Esophagus mucosa (tissue), 1 donor: ENCODE measurements at regions not wholly inside any gene's neighbourhood (a gene's known extent, or its start where the extent isn't known, plus 50 kb on each side); places are given as distances from the start of the nearest gene placed in this dataset.

Source experiments
- ATAC-seq: fragments of 200-7000 bp; cut with Tn5 transposase; one replicate; pipeline ENCODE4 v1.9.1; 2020
- donor health status: DM: yes; HTN: yes; CAD: no.

DNA sequence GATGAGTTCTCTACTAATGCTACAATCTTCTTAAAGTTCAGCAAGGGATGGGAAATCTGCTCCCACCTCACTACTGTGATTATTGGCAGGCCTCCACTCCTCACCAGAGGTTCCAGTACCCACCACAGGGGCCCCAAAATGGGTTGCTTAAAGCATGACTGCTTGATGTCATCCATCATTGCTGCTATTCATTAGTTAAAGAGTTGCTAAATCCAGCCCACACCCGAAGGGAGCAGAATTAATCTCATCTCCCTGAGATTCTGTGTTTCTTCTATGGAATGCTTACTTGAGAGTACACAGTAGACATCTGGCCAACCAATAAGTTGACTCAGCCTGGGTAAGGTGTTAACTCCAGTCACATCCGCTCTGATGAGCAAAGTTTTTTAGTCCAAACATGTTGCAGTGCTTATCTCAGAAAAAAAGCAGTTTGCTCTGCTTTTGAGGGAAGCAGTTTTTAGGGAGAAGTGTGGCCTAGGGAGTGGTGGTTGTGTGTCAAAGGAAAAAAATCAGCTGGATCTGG lies 690.2 kb upstream of the POU3F3 start:
- ATAC-seq = no peak

DNA sequence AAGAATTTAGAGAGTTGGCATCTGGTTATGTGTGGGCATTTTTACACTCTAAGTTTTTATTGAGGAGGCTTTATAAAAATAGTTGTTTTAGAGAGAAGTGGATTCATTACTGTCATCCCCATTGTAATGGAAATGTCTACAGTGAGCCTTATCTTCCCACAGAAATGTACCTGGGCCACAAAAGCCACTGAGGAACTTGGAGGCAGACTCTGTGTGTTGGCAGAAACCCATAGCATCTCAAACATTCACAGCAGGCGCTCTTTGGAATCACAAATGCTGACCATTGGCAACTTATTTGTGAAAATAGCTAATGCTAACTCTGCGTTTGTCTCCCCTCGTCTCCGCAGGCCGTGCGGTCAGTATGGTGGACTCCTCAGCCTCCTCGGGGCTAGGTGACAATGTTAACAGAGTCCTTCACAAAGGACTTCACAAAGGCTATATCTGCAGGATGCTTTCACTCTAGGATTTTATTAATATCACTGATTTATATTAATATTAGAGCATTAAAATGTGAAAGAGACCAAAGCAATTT lies 689.1 kb upstream of the POU3F3 start:
- ATAC-seq = no peak

DNA sequence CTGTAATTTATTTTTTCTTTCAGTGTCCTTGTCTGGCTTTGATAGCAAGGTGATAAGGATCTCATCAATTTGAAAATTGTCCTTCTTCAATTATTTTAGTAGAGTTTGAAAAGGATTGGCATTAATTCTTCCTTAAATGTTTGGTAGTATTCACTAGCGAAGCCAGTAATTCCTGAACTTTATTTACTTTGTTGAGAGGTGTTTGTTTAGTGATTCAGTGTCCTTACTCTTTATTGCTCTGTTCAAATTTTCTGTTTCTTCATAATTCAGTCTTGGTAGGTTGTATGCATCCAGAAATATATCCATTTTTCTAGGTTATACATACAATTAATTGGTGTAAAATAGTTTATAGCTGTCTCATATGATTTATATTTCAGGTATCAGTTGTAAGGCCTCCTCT lies 676.7 kb upstream of the POU3F3 start:
- no peak for ATAC-seq

DNA sequence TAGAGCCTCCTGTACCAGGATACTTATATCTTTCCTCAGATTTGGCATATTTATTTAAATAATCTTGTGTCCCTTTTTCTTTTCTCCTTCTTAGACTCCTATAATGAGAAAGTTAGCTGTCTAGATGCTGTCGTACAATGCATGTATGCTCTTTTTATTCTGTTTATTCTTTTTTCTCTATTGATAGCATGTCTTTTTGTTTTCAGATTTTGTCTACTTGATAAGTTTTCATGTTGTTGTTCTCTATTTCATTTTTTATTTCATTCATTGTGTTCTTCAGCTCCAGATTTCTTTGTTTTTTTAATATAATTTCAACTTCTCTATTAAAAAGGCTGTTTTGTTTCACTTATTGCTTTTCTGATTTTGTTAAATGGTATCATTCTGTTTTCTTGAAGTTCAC lies 674.3 kb upstream of the POU3F3 start:
- ATAC-seq = no peak

DNA sequence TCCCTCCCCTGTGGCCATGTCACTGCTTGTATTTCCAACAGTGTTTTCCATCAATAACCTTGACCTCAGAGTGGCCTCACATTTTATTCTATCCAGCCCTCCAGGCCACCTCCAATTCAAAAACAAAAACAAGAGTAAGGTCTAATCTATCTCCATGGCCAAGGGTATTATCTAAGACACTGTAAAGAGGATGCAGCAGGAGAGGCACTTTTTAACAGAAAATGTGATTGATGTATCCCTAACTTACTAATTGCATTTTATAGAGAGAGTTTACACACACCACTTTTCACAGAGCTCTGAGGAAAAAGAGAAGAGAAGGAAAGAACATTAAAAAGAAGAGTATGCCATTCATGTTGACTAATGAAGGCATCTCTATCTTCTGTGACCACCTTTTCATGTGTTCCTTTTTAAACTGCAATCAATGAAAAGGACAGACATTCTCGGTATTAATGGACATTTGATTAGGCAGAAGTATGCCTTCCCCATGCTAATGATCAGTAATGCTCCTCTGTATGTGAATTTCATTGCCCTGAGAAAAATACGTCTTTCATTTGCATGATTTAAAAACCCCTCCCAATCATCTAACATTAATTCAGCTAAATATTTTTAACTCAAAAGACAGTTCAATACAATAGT lies 653.3 kb upstream of the POU3F3 start:
- ATAC-seq = no peak

DNA sequence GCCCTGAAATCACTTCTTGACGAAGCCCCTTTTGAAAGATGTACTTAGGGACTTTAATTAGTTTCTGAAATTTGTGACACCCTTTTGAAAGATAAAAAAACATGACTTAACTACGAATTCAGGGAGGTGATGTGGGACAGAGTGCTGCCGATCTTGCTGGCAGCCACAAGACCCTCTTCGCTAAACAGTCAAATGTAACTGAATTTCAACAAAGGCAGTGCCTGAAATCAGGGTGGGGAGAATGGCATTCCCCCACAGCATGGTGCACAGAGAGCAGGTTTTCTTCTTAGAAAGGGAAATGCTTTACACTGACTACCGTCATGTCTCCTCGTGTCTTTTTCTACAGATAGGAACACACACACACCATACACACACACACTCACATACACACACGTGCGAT lies 640.2 kb upstream of the POU3F3 start:
- ATAC-seq = no peak

DNA sequence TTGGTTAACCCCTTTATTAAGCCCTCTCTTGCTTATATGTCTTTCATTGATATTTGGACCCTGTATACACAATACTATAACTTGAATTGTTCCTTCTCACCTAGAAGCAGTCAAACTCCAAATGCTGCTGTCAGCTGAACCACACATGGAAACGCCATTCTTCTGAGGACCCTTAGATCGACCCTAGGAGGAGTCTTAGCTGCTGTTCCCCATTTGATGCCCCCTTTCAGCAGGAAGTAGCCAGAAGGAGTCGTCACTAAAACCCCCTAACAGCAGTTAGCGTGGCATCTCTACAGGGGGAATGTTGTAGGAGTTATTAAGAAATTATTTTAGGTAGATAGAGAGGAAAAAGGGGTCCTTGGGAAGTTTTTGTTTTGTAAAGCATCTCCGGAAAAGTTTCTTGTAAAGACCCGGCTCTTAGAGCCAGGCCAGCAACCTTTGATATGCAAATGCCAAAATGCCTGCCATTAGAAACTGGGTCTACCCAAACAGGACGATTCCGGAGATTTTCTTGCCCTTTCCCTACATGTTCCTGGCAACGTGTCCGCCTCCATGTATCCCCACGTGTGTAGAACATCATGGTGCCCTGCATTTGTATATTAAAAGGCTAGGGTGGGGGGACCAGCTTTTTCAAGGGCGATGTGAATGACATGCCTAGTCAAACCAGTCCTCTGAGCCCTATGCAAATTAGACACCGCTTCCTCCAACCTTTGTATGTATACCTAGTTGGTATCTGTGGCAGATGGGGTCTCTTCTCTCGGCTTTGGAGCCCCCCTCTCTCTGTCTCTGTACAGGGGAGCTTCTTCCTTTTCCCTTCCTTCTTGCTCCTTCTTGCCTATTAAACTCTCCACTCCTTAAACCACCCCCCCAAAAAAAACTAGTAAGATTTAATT lies 638.4 kb upstream of the POU3F3 start:
- ATAC-seq = no peak

DNA sequence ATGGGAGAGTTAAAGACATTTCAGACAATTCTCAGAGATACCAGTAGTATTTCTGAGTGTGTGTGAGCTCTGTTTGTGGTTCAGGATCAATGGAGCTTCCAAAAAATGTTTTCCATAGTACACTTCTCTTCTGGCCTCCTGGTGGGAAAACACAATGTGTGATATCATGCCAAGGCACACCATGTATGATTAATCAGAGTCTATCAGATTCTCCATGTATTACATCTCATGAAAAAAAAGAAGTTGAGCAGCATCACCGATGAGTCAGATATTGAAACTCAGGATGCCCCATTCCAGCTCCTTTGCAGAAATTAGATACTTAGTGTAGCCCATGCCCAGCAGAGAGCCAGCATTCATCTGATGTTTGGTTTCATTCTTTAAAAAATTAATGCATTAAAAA lies 620.3 kb upstream of the POU3F3 start:
- no peak for ATAC-seq

DNA sequence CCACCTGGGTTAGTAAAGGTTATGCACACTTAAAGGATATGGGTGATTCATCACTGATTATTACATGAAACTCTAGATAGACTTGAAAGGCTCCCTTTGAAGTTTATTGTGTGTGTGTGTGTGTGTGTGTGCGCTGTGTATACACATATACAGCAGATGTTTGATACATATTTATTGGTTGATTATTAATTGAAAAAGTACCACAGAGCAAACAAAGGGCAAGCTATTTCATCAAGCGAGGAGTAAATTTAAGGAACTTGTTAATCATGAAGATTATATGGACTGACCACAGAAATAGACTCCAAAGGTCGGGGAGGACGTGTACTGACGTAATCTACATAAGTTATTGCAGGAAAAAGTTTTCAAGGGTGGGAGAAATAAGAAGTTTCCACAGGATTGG lies 617.4 kb upstream of the POU3F3 start:
- ATAC-seq = no peak

DNA sequence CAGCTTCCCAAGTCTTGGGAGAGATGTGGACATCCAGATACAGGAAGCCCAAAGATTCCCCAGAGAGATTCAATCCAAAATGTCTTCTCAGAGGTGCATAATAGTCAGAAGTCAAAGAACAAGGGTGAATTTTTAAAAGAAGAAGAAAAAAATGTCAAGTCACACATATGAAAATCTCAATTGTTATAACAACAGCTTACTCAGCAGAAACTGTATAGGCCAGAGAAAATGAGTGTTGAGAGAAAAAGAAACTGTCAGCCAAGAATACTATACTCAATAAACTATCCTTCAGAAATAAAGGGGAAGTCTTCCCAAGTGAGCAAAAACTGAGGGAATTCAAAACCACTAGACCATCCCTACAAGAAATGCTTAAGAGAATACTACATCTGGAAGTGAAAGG lies 612.9 kb upstream of the POU3F3 start:
- ATAC-seq = no peak

DNA sequence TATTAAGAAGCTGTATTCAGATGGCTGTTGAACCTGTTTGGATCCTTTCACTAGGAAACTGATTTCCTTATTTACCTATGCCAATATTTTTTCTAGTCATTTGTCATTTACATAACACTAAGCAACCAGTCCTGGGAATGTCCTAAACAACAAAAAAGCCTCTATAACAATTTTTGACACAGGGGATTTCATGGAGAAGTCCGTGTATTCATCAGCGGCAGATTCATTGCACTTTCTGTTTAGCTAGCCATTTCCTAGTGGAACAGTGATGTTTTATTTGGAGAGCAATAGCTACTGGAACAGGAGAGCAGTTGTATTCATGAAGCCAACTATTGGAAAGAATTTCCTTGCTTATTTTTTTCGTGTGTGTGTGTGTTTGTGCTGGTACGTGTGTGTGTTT lies 604.3 kb upstream of the POU3F3 start:
- ATAC-seq = no peak

DNA sequence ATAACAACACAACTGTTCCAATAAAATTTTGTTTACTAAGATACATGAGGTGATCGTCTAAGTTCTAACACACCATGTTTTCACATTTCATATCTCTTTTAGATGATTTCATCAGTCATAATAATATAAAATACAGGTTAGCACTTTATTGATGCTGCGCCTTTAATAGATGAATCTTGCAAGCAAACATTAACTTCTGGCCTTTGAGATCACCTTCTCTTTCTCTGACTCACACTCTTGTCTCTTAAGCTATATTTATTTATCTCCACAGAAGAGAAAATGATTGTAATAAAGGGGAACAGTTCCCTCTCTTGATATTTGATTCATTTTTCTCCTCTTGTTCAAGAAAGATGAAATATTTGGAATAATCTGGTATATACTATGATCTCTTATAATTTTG lies 603.3 kb upstream of the POU3F3 start:
- no peak for ATAC-seq

DNA sequence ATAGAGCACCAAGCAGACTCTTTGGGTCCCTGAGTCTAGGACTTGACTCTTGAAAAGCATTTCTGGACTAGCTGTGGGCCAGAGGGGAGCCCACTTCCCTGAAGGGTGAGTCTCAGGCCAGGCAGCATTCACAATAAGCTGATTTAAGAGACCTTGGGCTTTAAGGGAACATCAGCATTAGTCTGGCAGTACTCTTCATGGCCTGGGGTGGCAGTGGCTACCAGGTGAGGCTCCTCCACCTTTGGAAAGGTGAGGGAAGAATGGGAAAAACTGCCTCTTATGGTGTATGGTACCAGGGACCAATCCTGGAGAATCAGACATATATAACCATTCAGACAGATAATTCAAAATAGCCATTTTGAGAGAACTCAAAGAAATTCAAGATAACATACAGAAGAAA lies 599.9 kb upstream of the POU3F3 start:
- ATAC-seq = no peak

DNA sequence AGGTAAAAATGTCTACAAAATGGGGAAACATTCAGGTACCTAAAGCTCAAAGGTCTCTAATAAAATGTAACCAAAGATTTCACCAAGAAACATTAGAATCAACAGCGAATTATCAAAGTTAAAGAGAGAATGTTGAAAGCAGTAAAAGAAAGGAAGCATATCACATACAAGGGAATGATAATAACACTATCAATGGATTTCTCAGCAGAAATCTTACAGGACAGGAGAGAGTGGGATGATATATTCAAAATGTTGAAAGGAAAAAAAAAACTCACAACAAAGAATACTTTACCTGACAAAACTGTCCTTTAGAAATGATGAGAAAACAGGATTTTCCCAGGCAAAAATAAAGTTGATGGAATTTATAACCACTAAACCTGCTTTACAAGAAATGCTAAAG lies 591.2 kb upstream of the POU3F3 start:
- no peak for ATAC-seq

DNA sequence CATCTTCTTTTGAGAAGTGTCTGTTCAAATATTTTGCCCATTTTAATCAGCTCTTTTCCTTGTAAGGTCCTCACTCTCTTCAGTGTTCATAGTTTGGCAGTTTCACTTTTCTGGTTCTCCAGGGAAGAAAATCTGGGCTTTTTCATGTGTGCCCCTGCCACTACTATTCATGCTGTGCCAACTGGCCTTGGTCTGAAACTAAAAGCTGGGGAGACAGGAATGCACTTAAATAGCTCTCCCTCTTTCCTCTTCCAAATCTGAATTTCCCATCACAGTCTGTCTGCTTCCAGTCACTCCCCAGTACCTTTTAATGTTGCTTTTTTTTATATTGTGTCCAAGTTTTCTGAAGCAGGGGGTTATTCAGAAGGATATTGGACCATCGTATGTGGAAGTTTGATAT lies 574.3 kb upstream of the POU3F3 start:
- ATAC-seq = no peak

DNA sequence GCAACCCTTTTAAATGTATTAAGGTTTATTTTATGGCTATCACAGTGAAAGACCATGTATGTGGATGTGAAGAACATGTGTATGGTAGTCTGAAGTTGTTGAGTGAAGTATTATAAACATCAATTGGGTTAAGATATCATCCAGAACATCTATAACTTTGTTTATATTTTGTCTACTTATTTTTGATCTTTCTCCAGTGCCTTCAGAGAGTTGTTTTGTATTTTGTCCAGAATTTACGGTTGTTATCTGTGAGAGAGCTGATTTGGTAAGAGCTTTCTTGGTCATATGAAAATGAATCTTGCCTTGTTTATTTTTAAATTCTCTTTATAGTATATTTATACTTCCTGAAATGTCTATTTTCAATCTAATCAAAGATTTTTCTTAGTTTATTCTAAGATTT lies 573.7 kb upstream of the POU3F3 start:
- no peak for ATAC-seq

DNA sequence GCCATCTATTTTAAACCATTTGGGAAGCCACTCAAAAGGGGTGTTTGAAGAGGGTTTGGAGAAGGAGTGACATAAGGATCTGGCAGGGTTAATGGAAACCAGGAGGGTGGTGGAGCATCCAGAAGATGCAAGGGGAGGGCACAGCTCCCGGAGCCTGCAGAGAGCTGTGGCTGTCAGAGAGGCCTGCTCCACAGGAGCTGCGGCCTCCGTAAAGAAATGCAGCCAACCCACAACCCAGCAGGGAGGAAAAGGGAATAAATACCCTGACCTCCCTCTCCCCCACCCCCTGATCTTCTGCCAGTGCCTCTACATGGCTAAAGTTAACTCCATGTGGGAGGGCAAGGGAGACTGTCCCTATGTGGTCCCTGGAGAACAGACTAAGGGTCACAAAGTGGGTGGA lies 567.1 kb upstream of the POU3F3 start:
- no peak for ATAC-seq

DNA sequence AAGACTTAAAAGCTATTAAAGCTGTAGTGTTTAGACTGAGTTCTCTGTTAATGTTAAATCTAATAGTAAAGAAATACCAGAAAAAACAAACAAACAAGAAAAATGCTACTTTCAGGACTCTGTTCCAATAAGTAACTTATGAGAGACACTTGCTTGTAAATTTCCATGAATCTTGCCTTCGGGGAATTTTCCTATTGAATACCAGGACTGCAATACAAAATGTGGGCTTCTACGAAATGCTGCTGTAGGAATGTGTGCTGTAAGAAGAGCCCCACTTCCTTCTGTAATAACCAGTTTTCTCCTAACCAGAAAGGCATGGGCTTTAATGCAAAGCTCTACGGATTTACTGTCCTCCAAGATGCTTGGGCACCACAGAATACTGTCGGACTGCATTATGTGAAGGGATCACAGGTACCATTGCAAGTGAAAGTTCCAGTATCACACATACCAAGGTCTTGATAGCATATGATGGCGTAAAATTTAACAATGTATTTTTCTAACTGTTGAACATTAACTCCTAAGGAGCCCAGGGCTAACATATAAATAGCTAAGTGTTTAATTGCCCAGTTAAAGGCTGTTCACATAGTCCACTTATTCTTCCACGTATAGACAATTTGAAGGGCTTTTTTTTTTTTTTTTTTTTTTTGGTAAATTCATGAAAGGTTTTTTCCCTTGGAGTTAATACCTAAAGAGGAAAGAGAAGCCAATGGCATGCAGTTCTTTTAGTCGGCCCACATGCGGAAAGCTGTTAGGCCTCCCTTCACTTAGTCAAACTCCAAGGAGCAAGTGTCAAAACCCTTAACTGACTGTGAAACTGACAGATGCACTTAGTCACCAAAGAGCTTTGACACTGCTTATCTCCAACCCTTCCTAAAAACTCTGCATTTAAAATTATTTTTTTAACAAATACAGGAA lies 564.0 kb upstream of the POU3F3 start:
- no peak for ATAC-seq

DNA sequence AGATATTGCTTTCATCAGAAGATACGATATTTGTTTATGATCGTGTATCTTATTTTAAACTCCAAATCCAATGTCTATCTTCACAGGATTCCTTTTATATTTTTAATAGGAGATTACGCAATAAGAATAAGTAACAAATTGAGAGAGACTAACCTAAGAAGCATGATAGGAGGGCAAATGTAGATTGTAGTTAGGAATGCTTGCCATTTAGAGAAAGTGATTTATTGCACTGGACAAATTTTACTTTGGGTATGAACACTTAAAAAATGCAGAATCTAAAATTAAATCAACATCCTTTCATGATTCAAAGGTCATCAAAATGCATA lies 563.4 kb upstream of the POU3F3 start:
- ATAC-seq = no peak

DNA sequence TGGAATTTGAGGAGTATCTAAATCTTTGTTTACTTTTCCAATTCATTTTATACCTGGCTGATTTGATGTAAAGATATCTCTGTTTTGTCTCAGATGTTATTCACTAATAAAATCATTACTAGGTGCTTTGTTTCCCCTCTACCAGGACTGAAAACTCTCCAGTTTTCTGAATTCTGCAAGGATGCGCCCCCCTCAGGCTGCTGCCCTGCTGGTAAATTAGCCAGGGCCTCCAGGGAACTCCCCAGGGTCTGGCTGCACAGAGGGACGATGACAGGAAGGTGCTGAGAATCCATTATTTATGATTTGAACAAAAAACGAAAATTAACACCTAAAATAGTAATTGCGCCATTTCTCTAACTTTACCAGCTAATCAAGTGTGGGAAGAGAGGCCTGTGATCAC lies 541.2 kb upstream of the POU3F3 start:
- ATAC-seq = no peak

DNA sequence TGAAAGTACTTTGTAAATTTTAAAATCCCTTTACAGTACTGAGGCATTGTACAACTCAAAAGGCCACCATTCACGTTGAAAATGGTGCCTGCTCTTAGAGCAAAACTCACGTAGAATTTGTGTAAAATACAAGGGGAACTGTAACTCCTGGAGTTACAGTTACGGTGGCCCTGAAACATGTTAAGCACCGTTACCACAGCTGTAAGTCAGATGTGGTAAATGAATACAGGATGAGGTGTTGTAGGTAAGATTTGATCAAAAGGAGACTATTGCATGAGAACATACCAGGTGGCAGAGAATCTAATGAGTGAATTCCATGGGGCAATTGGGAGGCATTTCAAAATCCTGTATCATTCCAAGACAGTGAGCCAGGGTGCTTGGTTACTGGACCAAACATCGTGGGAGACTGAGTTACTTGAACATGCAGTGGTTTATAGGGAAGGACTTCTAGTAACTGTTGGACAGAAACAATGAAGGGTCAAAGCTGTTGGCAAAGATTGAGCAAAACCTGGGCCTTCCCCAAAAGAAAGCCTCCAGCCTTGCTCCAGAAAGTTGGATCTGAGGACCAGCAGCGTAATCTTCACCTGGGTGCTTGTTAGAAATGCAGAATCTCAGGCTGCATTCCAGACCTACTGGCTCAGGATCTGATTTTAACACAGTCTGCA lies 535.8 kb upstream of the POU3F3 start:
- ATAC-seq = no peak

DNA sequence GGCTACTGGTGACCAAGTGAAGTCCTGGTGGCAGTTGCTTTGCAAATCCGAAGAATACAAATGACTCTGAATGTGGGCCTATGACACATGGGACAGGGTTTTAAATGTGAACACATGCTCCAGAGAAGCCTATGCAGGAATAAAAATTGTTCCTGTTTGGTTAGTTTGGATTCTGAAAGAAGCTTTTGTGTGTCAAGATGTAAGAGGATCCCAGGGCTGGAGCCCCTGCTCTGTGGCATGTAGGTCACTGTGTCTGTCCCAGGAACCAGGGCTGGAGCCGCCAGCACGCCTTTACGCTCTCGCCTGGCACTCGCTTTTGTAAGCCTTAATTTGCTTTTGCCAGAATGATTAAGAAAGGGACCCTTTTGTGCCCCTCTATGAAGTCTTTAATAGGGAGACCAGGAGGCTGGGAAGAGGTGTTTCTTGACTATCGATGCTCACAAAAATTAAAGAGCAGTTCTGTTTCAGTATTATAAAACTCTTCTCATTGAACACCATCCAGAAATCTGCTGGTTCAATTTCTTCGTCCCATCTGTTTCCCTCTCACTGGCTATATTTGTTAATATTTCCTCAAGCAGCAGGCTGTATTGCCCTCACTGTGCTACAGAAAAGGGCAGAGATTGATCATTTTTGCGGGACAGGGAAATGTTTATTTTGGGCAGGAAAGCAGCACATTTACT lies 532.7 kb upstream of the POU3F3 start:
- ATAC-seq = no peak
